ENCODE measurements at regions not wholly inside any gene's neighbourhood (a gene's known extent, or its start where the extent isn't known, plus 50 kb on each side); places are given as distances from the start of the nearest gene placed in this dataset.

DNA sequence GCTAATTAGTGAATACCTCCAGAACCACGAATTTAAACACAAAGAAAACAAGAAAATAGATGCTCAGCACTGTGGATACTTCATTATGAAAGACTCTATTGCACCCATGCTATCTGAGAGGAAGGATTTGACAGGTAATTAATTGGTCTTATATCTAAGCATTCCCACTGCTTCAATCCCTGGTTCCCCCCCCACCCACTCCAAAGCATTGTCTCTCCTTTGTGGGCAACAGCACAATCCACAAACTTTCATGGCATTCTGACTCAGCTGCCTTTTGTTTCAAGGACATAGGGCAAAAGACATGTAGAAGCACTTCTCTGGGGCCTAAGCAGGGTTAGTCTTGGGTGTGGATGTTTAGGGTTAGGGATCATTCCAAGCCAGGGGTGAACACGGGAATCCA lies 551.4 kb downstream of the BUD13 start:
- no peak for TF ChIP-seq CTCF (IDR thresholded peaks at IDR 0.05)
- TF ChIP-seq EP300 (IDR thresholded peaks at IDR 0.05), result no peak
